Vagina (tissue), 2 donors: ENCODE measurements at regions not wholly inside any gene's neighbourhood (a gene's known extent, or its start where the extent isn't known, plus 50 kb on each side); places are given as distances from the start of the nearest gene placed in this dataset.
"Not testable (repeated sequence)": the region's sequence is repeated elsewhere in the genome, so short reads cannot be mapped to it uniquely, and the experiment has no call there.

ENCODE experiments used
- DNase-seq, 2 donors: peaks; one replicate each; pipeline ENCODE4 v3.0.0-alpha.2; 2017; ENCODE audit errors: extremely low spot score in 2 of 2
- H3K27ac ChIP-seq: fragments of 200-600 bp; sonication (generic); one replicate; pipeline ENCODE4 v1.5.1; 2019
- H3K27me3 ChIP-seq: fragments of 200-600 bp; sonication (generic); one replicate; pipeline ENCODE4 v1.5.1; 2019
- H3K36me3 ChIP-seq, 2 donors: fragments of 200-600 bp; sonication (generic); one replicate each; pipeline ENCODE4 v1.5.1; 2017 to 2019
- H3K4me1 ChIP-seq: fragments of 200-600 bp; sonication (generic); one replicate; pipeline ENCODE4 v1.5.1; 2019
- H3K4me3 ChIP-seq, 2 donors: fragments of 200-600 bp; sonication (generic); 1 replicate in 1 of 2; 2 replicates in 1 of 2; pipeline ENCODE4 v1.5.1; 2016 to 2019
- H3K9me3 ChIP-seq: fragments of 200-600 bp; sonication (generic); one replicate; pipeline ENCODE4 v1.5.1; 2019
- POLR2A ChIP-seq, 2 donors: fragments of 450-650 bp; IDR thresholded peaks; one replicate each; pipeline ENCODE4 v1.6.1; 2017; ENCODE audit warnings: antibody characterized with exemption in 2 of 2, mild to moderate bottlenecking in 2 of 2, moderate library complexity in 2 of 2
- POLR2AphosphoS5 ChIP-seq, 2 donors: sonication (generic); formaldehyde crosslinking; IDR thresholded peaks; one replicate each; pipeline ENCODE4 v1.9.0; 2017; ENCODE audit warnings: antibody characterized with exemption in 2 of 2, mild to moderate bottlenecking in 2 of 2, low read depth in 1 of 2; ENCODE audit not compliant: insufficient read depth in 1 of 2
- intact Hi-C: fragments of 100-400 bp; cut with DNase I; formaldehyde crosslinking; loops from one replicate; pipeline ENCODE4 v1.15.1; 2023
- TF ChIP-seq, protein P1 (sequence below), 3 experiments: fragments of 450-650 bp in 2 of 3; fragments of 200-600 bp in 1 of 3; sonication (generic) in 1 of 3; IDR thresholded peaks; one replicate each; pipeline ENCODE4 v1.5.1; 2017 to 2019; ENCODE audit warnings: antibody characterized with exemption in 3 of 3, mild to moderate bottlenecking in 2 of 3, moderate library complexity in 2 of 3

DNA sequence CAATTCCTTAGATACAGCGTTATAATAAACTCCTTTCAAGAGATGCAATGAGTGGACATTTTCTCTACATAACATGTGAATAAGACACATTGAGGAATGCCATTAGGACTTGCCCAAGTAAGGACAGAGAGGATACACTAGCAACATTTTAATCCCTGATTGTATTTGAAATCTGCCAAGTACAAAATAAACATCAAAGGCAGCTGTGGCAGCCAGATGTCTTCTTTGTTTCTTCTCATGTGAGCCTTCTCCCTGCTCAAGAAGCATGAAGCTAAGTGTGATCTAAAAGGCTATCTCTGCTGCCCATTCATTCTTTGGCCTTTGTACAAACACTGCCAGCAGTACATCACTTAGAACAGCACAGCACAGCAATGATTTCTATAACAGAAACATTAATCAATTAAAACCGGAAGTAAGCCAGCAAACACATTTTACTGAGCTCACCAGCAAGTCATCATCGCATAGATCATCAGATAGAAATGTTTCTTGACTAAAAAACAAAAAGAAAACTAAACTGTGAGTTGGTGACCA is 364.0 kb downstream of the CNTN6 start:
- no peaks in the 10 kb centered on the region for H3K36me3 ChIP-seq
- H3K27me3 ChIP-seq: no peaks in the 10 kb centered on the region
- H3K4me3 ChIP-seq: no peak overlapping the region
- no peak for DNase-seq
- H3K27ac ChIP-seq: no peak overlapping the region
- H3K4me1 ChIP-seq: no peaks in the 10 kb centered on the region
- H3K9me3 ChIP-seq: no peaks in the 10 kb centered on the region
- TF ChIP-seq, protein P1, sequence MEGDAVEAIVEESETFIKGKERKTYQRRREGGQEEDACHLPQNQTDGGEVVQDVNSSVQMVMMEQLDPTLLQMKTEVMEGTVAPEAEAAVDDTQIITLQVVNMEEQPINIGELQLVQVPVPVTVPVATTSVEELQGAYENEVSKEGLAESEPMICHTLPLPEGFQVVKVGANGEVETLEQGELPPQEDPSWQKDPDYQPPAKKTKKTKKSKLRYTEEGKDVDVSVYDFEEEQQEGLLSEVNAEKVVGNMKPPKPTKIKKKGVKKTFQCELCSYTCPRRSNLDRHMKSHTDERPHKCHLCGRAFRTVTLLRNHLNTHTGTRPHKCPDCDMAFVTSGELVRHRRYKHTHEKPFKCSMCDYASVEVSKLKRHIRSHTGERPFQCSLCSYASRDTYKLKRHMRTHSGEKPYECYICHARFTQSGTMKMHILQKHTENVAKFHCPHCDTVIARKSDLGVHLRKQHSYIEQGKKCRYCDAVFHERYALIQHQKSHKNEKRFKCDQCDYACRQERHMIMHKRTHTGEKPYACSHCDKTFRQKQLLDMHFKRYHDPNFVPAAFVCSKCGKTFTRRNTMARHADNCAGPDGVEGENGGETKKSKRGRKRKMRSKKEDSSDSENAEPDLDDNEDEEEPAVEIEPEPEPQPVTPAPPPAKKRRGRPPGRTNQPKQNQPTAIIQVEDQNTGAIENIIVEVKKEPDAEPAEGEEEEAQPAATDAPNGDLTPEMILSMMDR (IDR thresholded peaks at IDR 0.05): no peak
- TF ChIP-seq POLR2AphosphoS5 (IDR thresholded peaks at IDR 0.05; ENCODE audit: insufficient read depth in 1 of 2, low read depth in 1 of 2) (no peak), POLR2A (IDR thresholded peaks at IDR 0.05) (no peak)
- intact Hi-C loops: no loop called here

DNA sequence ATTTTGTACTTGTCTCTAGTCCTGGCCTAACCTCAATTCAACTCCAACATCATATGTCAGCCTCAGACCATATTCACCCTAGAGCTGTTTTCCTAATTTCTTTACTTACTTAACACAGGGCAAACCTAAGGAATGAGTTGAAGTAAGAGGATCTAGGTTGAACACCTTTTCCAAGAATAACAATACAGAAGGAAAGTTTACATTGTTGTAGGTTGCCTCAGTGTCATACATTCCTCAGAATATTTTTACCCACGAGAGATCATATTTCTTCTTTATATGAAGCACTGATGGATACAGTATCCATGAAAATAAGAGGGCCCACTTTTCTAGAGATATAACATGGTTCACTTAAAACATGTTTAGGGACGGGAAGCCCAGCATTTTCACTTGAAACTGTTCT is 369.5 kb downstream of the CNTN6 start:
- Histone ChIP-seq H3K27me3 (no peaks in the 10 kb centered on the region), H3K36me3 (no peaks in the 10 kb centered on the region), H3K9me3 (no peaks in the 10 kb centered on the region), H3K4me1 (no peaks in the 10 kb centered on the region), H3K27ac (no peak overlapping the region), H3K4me3 (no peak overlapping the region)
- TF ChIP-seq, protein P1 (IDR thresholded peaks at IDR 0.05): no peak
- TF ChIP-seq POLR2AphosphoS5 (IDR thresholded peaks at IDR 0.05; ENCODE audit: insufficient read depth in 1 of 2, low read depth in 1 of 2) (no peak), POLR2A (IDR thresholded peaks at IDR 0.05) (no peak)
- no peak for DNase-seq
- intact Hi-C loops: no loop called here

DNA sequence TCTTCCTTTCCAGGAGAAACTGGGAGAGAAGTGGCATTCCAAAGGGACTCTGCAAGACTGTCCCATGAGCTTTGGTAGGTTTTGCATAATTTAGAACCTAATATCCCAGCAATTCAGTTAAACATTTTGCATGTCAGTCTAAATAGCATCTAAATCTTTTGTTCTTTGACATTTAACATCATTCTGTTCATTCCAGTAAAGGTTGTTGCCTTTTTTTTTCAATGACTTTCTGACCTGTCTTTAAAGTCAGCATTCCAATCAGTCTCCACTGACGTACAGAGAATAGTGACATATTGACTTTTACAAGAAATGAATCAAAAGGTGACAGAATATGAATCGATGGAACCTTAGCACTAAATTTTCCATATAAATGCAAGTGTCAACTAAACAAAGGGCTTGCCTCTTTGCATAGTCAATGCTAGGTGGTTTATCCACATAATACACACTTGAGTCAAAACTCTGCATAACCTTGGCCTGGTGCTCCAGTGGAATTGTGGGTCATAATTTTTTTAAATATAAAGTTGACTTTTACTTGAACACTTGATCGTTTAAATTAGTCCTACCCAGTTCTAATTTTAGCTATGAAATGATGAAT is 370.1 kb downstream of the CNTN6 start:
- H3K9me3 ChIP-seq: no peaks in the 10 kb centered on the region
- intact Hi-C loops: no loop called here
- no peaks in the 10 kb centered on the region for H3K4me1 ChIP-seq
- H3K4me3 ChIP-seq: no peak overlapping the region
- H3K36me3 ChIP-seq: no peaks in the 10 kb centered on the region
- TF ChIP-seq POLR2AphosphoS5 (IDR thresholded peaks at IDR 0.05; ENCODE audit: insufficient read depth in 1 of 2, low read depth in 1 of 2): no peak
- TF ChIP-seq, protein P1 (IDR thresholded peaks at IDR 0.05): no peak
- no peak for TF ChIP-seq POLR2A (IDR thresholded peaks at IDR 0.05)
- no peaks in the 10 kb centered on the region for H3K27me3 ChIP-seq
- no peak for DNase-seq
- no peak overlapping the region for H3K27ac ChIP-seq

DNA sequence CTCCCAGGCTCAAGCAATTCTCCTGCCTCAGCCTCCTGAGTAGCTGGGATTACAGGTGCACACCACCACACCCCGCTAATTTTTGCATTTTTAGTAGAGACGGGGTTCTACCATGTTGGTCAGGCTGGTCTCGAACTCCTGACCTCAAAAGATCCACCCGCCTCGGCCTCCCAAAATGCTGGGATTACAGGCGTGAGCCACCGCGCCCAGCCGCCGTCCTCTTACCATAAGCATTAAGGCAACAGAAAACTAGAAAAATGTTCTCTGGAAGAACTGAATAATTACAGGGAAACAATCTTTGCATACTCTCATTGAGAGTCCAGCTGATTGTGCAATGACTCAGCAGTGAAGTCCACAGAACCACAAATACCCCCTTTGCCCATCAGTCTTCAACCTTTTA is 372.3 kb downstream of the CNTN6 start:
- H3K9me3 ChIP-seq, DNase-seq, H3K27ac ChIP-seq, H3K4me1 ChIP-seq, H3K27me3 ChIP-seq, H3K4me3 ChIP-seq, H3K36me3 ChIP-seq, intact Hi-C loops: not testable (repeated sequence)

DNA sequence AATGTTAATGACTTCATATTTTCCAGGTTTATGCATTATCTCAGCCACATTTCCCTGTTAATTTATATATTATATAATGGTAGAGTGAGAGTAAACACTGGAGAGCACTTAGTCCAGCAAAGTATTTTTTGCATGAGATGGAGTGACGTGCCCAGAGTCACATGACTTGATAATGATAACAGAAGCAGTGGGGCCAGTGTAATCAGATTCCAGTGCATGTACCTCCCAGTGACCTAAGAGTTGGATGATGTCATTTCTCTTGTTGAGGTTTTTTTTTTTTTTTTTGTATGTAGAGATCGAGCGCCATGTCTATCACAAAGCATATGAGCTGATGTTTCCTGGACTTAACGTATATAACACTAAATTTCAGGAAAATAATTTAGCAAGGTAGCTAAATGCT is 375.3 kb downstream of the CNTN6 start:
- TF ChIP-seq POLR2A (IDR thresholded peaks at IDR 0.05): no peak
- TF ChIP-seq POLR2AphosphoS5 (IDR thresholded peaks at IDR 0.05; ENCODE audit: insufficient read depth in 1 of 2, low read depth in 1 of 2): no peak
- TF ChIP-seq, protein P1 (IDR thresholded peaks at IDR 0.05): no peak

More for the DNA sequence above, 375.3 kb downstream of the CNTN6 start:
- Histone ChIP-seq H3K4me3 (no peak overlapping the region), H3K4me1 (no peaks in the 10 kb centered on the region), H3K27ac (no peak overlapping the region), H3K36me3 (no peaks in the 10 kb centered on the region), H3K9me3 (no peaks in the 10 kb centered on the region), H3K27me3 (no peaks in the 10 kb centered on the region)
- intact Hi-C loops: no loop called here
- no peak for DNase-seq
